Gastrocnemius medialis (tissue), 4 donors: ENCODE measurements at regions not wholly inside any gene's neighbourhood (a gene's known extent, or its start where the extent isn't known, plus 50 kb on each side); places are given as distances from the start of the nearest gene placed in this dataset.

Experiments
- ATAC-seq, 2 donors: fragments of 150-250 bp; one replicate each; pipeline ENCODE4 v1.9.1; 2016
- DNase-seq, 2 donors: peaks; one replicate each; pipeline ENCODE4 v3.0.0-alpha.2; 2019
- H3K27ac ChIP-seq, 4 donors: fragments of 200-600 bp; sonication (generic); 1 replicate in 1 of 4; 2 replicates in 3 of 4; pipeline ENCODE4 v1.5.1; 2016 to 2018; ENCODE audit warnings: mild to moderate bottlenecking in 2 of 4, moderate library complexity in 1 of 4
- H3K27me3 ChIP-seq, 3 donors: fragments of 200-600 bp; sonication (generic) in 2 of 3; 1 replicate in 1 of 3; 2 replicates in 2 of 3; pipeline versions ENCODE4 v1.5.1 to v1.6.0; 2016 to 2019; ENCODE audit warnings: mild to moderate bottlenecking in 1 of 3, moderate library complexity in 1 of 3
- H3K36me3 ChIP-seq, 2 donors: fragments of 200-600 bp; sonication (generic) in 1 of 2; one replicate each; pipeline ENCODE4 v1.5.1; 2017 to 2018
- H3K4me1 ChIP-seq, 2 donors: fragments of 200-600 bp; sonication (generic) in 1 of 2; one replicate each; pipeline ENCODE4 v1.5.1; 2016 to 2017; ENCODE audit warnings: mild to moderate bottlenecking in 2 of 2
- H3K4me3 ChIP-seq, 4 donors: fragments of 200-600 bp; sonication (generic) in 3 of 4; 1 replicate in 1 of 4; 2 replicates in 3 of 4; pipeline ENCODE4 v1.5.1; 2016 to 2019; ENCODE audit warnings: mild to moderate bottlenecking in 2 of 4
- H3K9me3 ChIP-seq, 3 donors: fragments of 200-600 bp; sonication (generic) in 2 of 3; 1 replicate in 1 of 3; 2 replicates in 2 of 3; pipeline ENCODE4 v1.5.1; 2016 to 2019
- POLR2A ChIP-seq, 2 donors: fragments of 450-650 bp; IDR thresholded peaks; one replicate each; pipeline ENCODE4 v1.6.1; 2017; ENCODE audit warnings: antibody characterized with exemption in 2 of 2, mild to moderate bottlenecking in 2 of 2, moderate library complexity in 2 of 2
- in situ Hi-C, 4 donors: fragments of 200-750 bp; cut with MboI; loops; one replicate each; pipeline versions ENCODE4 v1.15.0 to v1.8.0; 2017; ENCODE audit warnings: low sequenced_read_pairs in 4 of 4
- intact Hi-C: fragments of 100-400 bp; cut with DNase I; formaldehyde crosslinking; loops from one replicate; pipeline ENCODE4 v1.15.1; 2023; ENCODE audit warnings: low total_unique reads
- TF ChIP-seq, protein P1 (sequence below), 5 experiments: fragments of 450-650 bp in 3 of 5; fragments of 200-600 bp in 2 of 5; sonication (generic) in 2 of 5; IDR thresholded peaks in 4 of 5; conservative IDR thresholded peaks in 1 of 5; 1 replicate in 4 of 5; 2 replicates in 1 of 5; pipeline ENCODE4 v1.5.1; 2016 to 2019; ENCODE audit warnings: antibody characterized with exemption in 5 of 5, mild to moderate bottlenecking in 3 of 5, moderate library complexity in 3 of 5

DNA sequence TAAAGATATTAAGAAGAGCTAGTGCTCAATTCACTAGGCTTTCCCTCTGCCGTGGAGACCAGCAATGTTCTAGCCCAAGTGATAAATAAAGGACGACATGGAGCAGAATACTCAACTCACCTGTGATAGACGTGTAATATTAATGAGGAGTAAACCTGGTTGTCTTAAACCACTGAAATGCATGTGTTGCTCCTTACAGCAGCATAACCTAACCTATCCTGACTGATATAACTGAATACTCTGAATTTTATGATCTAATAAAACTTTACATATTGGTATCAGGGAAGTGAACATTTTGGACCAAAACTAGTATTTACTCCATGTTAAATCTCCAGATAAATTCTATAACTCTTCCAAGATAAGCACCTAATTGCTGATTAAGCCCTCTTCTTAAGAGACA is 531.0 kb downstream of the METTL4 start:
- Histone ChIP-seq H3K4me3 (no peak overlapping the region), H3K27me3 (no peaks in the 10 kb centered on the region), H3K36me3 (no peaks in the 10 kb centered on the region), H3K9me3 (no peaks in the 10 kb centered on the region), H3K27ac (no peak overlapping the region), H3K4me1 (no peaks in the 10 kb centered on the region)
- in situ Hi-C loops, result no loop called here
- no peak for DNase-seq
- TF ChIP-seq POLR2A (IDR thresholded peaks at IDR 0.05), result no peak
- TF ChIP-seq, protein P1, sequence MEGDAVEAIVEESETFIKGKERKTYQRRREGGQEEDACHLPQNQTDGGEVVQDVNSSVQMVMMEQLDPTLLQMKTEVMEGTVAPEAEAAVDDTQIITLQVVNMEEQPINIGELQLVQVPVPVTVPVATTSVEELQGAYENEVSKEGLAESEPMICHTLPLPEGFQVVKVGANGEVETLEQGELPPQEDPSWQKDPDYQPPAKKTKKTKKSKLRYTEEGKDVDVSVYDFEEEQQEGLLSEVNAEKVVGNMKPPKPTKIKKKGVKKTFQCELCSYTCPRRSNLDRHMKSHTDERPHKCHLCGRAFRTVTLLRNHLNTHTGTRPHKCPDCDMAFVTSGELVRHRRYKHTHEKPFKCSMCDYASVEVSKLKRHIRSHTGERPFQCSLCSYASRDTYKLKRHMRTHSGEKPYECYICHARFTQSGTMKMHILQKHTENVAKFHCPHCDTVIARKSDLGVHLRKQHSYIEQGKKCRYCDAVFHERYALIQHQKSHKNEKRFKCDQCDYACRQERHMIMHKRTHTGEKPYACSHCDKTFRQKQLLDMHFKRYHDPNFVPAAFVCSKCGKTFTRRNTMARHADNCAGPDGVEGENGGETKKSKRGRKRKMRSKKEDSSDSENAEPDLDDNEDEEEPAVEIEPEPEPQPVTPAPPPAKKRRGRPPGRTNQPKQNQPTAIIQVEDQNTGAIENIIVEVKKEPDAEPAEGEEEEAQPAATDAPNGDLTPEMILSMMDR (IDR thresholded peaks at IDR 0.05 in 4 of 5, conservative IDR thresholded peaks at IDR 0.05 in 1 of 5), result no peak
- ATAC-seq, result no peak
- intact Hi-C loops, result no loop called here

GRCh38 chr18:2049986-2050385 is 521.3 kb downstream of the METTL4 start:
- in situ Hi-C loops, result no loop called here
- no peaks in the 10 kb centered on the region for H3K36me3 ChIP-seq
- ATAC-seq (no peak), DNase-seq (no peak)
- TF ChIP-seq, protein P1 (IDR thresholded peaks at IDR 0.05 in 4 of 5, conservative IDR thresholded peaks at IDR 0.05 in 1 of 5), result no peak
- TF ChIP-seq POLR2A (IDR thresholded peaks at IDR 0.05), result no peak
- no peak overlapping the region for H3K27ac ChIP-seq
- H3K9me3 ChIP-seq, result no peaks in the 10 kb centered on the region
- intact Hi-C loops, result no loop called here
- H3K4me3 ChIP-seq, result no peak overlapping the region
- no peaks in the 10 kb centered on the region for H3K27me3 ChIP-seq
- no peaks in the 10 kb centered on the region for H3K4me1 ChIP-seq

DNA sequence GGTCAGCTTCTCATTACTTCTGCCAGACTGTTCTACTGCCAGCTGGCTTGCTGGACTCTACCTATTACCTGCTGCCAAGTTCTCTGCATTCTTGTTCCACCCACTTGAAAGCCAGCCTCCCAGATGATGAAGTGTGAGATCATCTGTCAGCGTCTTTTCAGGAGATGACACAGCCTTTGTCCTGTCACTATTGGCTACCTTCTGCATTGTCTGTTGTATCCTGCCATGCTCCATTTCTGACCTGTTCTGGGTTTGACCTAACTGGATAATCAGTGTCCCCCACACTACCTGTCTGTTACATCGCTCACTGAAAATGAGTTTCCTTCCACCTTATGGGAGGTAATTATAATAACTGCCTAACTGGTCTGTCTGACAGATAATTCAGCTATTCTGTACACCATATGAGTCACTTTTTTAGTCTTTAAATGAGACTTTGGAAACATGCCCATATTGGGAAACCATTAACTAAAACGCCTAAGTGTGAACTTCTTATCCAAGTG is 520.6 kb downstream of the METTL4 start:
- TF ChIP-seq POLR2A (IDR thresholded peaks at IDR 0.05), result no peak
- TF ChIP-seq, protein P1 (IDR thresholded peaks at IDR 0.05 in 4 of 5, conservative IDR thresholded peaks at IDR 0.05 in 1 of 5), result no peak
- in situ Hi-C loops (no loop called here), intact Hi-C loops (no loop called here)
- no peaks in the 10 kb centered on the region for H3K4me1 ChIP-seq
- H3K27ac ChIP-seq, result no peak overlapping the region
- ATAC-seq (no peak), DNase-seq (no peak)
- no peaks in the 10 kb centered on the region for H3K27me3 ChIP-seq
- H3K4me3 ChIP-seq, result no peak overlapping the region
- H3K9me3 ChIP-seq, result no peaks in the 10 kb centered on the region
- H3K36me3 ChIP-seq, result no peaks in the 10 kb centered on the region

DNA sequence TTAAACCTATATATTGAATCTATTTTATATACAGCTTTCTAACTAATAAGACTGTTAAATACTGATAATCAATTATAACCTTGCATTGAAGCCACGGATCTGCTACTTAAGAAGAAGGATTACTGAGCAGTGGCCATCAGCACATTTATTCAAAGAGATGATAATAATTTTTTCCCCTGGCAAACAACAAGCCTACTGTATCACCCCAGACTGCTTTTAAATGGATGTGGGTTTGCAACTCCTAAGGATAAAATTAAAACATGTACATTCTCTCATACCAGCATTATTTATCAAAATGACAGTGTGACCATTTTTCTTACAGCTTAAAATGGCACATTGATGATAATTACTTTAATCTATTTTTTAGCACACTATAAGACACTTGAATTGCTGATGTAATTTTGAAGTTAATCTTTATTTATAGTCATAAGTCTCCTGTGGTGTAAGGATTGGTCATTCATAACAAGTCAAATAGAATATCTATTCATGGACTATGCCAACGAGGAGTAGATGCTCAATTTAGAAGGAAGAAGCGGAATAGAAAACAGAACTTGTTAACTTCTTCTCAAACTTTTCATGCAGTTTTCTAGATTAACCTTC is 517.7 kb downstream of the METTL4 start:
- Histone ChIP-seq H3K27ac (no peak overlapping the region), H3K27me3 (no peaks in the 10 kb centered on the region), H3K36me3 (no peaks in the 10 kb centered on the region), H3K4me1 (no peaks in the 10 kb centered on the region), H3K4me3 (no peak overlapping the region), H3K9me3 (no peaks in the 10 kb centered on the region)
- intact Hi-C loops (no loop called here), in situ Hi-C loops (no loop called here)
- no peak for DNase-seq
- no peak for ATAC-seq
- TF ChIP-seq, protein P1 (IDR thresholded peaks at IDR 0.05 in 4 of 5, conservative IDR thresholded peaks at IDR 0.05 in 1 of 5), result no peak
- TF ChIP-seq POLR2A (IDR thresholded peaks at IDR 0.05), result no peak

- no peaks in the 10 kb centered on the region for H3K9me3 ChIP-seq
- no peak for DNase-seq
- no peaks in the 10 kb centered on the region for H3K27me3 ChIP-seq
- no peaks in the 10 kb centered on the region for H3K4me1 ChIP-seq
- H3K36me3 ChIP-seq, result no peaks in the 10 kb centered on the region
- intact Hi-C loops (no loop called here), in situ Hi-C loops (no loop called here)
- TF ChIP-seq, protein P1 (IDR thresholded peaks at IDR 0.05 in 4 of 5, conservative IDR thresholded peaks at IDR 0.05 in 1 of 5), result no peak
- TF ChIP-seq POLR2A (IDR thresholded peaks at IDR 0.05), result no peak
- no peak overlapping the region for H3K27ac ChIP-seq
- no peak overlapping the region for H3K4me3 ChIP-seq
- ATAC-seq, result no peak
Measured at GRCh38 chr18:2059336-2059735, 512.0 kb downstream of the METTL4 start.
